HG03025 (cell line): ENCODE measurements at regions not wholly inside any gene's neighbourhood (a gene's known extent, or its start where the extent isn't known, plus 50 kb on each side); places are given as distances from the start of the nearest gene placed in this dataset.
"Not testable (repeated sequence)": the region's sequence is repeated elsewhere in the genome, so short reads cannot be mapped to it uniquely, and the experiment has no call there.

Experiments used
- ATAC-seq: cut with Tn5 transposase; IDR thresholded peaks from one replicate; pipeline ENCODE4 v1.9.1; 2021; ENCODE audit warnings: mild to moderate bottlenecking, moderate library complexity; ENCODE audit not compliant: unreplicated experiment, low FRiP score

- ATAC-seq = no peak
Observed at GRCh38 chr3:44109771-44110361, 131.8 kb upstream of the TOPAZ1 start.

- ATAC-seq = no peak
Observed at GRCh38 chr3:44110648-44111047, 131.0 kb upstream of the TOPAZ1 start.

DNA sequence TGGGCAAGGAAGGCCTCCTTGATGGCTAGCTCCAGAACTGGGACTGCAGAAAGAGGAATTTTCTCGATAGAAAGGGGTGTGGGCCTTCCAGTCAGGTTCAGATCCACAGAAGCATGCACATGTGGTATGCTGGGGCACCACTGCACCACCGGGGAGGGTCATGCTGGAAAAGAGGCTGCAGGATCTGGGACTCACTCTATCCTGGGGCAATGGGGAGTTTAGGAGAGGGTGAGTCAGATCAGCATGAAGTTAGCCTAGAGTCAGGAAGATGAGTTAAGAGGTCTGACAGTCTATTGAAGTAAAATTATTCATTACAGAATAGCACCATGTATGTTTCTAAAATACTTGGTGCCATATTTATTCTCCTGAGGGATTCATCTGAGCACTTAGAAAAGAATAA, 130.2 kb upstream of the TOPAZ1 start:
- ATAC-seq = no peak

GRCh38 chr3:44114142-44114541, 127.5 kb upstream of the TOPAZ1 start:
- ATAC-seq = no peak

- no peak for ATAC-seq
Observed at GRCh38 chr3:44117239-44117638, 124.4 kb upstream of the TOPAZ1 start.

- no peak for ATAC-seq
Observed at GRCh38 chr3:44117736-44118135, 124.0 kb upstream of the TOPAZ1 start.

DNA sequence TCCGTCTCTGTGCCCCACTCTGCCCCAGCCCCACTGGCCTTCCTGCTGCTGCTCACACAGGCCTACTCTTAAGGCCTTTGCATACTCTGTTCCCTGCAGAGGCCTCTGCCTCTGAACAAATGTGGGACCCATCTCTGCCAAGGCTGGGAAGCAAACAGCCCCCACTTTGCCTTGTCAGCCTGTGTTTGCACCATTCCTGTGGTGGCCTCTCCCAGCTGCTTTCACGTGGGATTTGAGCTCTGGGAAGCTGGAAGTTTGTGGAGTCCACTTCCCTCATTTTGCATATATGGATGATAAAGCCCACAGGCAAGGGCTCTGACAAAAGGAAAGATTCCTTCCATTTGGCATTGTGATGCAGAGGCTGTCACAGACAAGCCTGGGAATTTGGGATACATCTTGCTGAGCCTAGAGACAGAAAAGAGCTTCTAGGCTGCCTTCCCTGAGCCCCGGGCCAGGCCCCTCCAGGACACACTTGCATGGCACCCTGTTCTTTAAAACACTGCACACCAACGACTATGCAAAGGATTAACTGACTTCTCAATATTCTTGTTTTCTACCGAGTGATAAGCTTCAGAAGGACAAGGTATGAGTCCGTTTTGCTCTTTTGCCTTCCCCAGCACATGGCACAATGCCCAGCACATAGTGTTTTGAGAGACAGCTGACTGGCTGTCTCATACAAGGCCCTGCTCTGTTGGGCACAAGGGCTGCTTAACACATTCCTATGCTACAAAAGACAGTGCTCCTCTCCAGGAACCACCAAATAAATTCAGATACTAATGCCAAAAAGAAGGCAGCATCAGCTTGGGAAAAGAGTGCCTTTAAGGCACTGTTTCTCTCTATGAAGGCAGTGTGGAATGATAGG, 120.7 kb upstream of the TOPAZ1 start:
- ATAC-seq = no peak

DNA sequence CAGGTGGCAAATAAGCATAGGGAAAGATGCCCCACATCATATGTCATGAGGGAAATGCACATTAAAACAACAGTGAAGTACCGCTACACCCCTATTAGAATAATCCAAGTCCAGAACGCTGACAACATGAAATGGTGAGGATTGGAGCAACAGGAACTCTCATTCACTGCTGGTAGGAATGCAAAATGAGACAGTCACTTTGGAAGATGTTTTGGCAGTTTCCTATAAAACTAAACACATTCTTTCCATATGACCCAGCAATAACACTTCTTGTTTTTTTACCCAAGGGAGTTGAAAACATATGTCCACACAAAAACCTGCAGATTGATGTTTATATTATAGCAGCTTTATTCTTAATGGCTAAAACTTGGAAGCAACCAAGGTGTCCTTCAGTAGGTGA, 116.4 kb upstream of the TOPAZ1 start:
- ATAC-seq = no peak

DNA sequence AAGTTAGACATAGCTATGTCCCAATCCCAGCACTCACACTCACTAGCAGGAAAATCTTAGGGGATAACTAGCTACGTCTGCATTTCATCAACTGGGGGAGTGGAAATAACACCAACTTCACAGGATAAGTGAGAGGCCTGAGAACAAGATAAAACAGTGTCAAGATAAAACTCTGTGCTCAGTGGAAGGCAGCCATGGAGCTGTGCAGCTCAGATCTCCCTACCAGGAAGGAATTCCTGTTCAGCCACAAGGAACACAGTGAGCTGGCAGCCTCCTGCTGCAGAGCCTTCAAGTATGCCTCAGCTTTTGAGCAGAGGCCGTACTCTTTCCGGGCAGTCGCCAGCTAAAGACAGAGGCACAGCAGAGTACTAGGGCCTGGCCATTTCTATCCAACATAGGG, 115.8 kb upstream of the TOPAZ1 start:
- no peak for ATAC-seq

GRCh38 chr3:44128057-44128775, 113.5 kb upstream of the TOPAZ1 start:
- no peak for ATAC-seq

DNA sequence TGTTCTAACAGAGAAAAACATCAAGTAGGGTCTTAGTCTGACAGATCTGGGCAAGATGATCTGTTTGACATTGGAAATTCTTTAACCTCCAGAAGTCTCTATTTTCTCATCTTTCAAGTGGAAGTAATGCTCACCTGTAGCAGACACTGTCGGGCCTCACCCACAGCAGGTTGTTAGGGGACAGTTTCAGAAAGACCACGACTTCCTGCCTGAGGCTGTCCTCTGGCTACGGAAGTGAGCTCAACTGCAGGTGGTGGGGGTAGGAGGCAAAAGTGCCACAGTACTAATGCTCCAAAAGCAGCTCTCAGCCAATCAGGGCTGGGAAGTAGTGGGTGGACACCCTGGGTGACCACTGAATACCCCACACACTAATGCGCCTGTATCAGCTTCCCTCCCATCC, 111.4 kb upstream of the TOPAZ1 start:
- no peak for ATAC-seq

GRCh38 chr3:44132061-44132460, 109.6 kb upstream of the TOPAZ1 start:
- ATAC-seq = no peak

DNA sequence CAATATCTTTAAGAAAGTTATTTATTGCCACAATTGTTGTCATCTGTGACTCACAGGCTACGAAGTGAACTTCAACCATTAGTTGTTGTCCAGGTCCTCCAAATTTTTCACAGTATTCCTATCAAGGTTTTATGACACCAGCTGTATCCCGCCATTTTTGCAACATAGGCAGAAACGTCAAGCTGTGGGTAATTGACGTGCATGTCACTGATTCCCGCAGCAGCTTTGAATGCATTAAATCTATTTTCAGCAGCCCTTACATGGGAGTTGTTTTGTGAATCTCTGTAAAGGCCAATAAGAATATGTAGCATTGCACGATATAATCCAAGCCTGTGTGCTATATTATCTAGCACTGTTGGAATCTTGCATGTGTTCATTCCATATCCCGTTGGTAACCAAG, 109.1 kb upstream of the TOPAZ1 start:
- ATAC-seq = no peak

DNA sequence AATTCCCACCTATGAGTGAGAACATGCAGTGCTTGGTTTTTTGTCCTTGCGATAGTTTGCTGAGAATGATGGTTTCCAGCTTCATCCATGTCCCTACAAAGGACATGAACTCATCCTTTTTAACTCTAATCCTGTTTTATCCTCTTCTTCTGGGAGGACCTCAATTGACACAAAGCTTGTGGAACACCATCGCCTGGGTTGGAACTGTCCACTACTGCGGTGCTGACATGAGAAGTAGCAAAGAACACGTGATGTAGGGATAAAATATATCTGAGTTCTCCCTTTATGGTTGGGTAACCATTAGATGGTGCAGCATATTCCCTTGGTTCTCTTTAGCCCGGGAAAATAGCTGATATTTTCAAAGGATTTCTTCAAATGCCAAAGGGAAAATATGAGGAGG, 105.3 kb upstream of the TOPAZ1 start:
- no peak for ATAC-seq

DNA sequence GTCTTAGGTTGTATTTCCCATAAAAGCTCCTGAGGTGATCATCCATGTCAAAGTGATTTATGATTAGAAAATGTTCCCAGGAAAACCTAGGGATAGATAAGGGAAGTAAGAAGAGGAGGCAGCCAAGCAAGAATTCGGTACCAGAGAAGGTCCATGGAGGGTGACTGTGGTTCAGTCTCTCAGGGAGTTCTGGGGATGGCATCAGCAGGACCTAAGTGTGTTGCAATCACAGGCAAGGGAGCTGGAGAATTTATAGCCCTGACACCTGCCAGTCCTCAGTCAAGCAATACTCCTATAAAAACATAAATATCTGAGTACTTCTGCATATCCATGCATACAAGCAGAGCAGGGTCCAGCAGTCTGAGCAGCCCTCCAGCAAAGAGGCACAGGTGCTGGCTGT, 95.6 kb upstream of the TOPAZ1 start:
- ATAC-seq = no peak

- no peak for ATAC-seq
Observed at GRCh38 chr3:44159696-44160300, 81.9 kb upstream of the TOPAZ1 start.

- no peak for ATAC-seq
Observed at GRCh38 chr3:44160818-44161217, 80.9 kb upstream of the TOPAZ1 start.

GRCh38 chr3:44171891-44172290, 69.8 kb upstream of the TOPAZ1 start:
- ATAC-seq = no peak

- not testable (repeated sequence) for ATAC-seq
Observed at GRCh38 chr3:44172701-44173100, 69.0 kb upstream of the TOPAZ1 start.

DNA sequence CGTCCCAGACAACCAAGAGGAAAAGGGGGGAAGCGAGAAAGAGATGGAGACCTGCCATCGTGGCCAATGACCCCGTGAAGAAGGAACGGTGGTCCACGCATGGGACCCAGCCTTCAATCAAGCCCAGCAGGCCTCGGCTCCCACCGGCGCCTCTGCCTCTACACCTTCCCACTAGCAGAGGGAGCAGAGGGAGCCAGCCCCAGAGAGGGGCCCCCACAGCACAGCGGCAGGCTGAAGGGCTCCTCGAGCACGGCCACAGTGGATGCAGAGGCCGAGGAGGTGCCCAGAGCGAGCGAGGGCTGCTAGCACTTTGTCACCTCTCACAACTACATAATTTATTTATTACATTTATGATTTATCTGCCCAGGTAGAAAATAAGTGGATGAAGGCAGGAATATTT, 68.4 kb upstream of the TOPAZ1 start:
- no peak for ATAC-seq

GRCh38 chr3:44175070-44175469, 66.6 kb upstream of the TOPAZ1 start:
- ATAC-seq = no peak
